Lower leg skin (tissue), 4 donors: ENCODE measurements at regions not wholly inside any gene's neighbourhood (a gene's known extent, or its start where the extent isn't known, plus 50 kb on each side); places are given as distances from the start of the nearest gene placed in this dataset.

ENCODE experiments used
- DNase-seq, 2 donors: peaks; one replicate each; pipeline ENCODE4 v3.0.0-alpha.2; 2019; ENCODE audit warnings: low spot score in 2 of 2
- H3K4me3 ChIP-seq: fragments of 200-600 bp; sonication (generic); 2 replicates; pipeline ENCODE4 v1.5.1; 2017; ENCODE audit warnings: mild to moderate bottlenecking, low read depth; ENCODE audit not compliant: poor library complexity, severe bottlenecking
- POLR2A ChIP-seq, 2 donors: fragments of 450-650 bp; IDR thresholded peaks; one replicate each; pipeline ENCODE4 v1.6.1; 2016 to 2017; ENCODE audit warnings: antibody characterized with exemption in 2 of 2, mild to moderate bottlenecking in 1 of 2, moderate library complexity in 1 of 2
- WGBS, 2 donors: methylation state at CpG; one replicate each; pipeline ENCODE4 v1.1.5; 2018; 5-methylcytosine and 5-hydroxymethylcytosine counted together
- intact Hi-C: fragments of 100-400 bp; cut with DNase I; formaldehyde crosslinking; loops from one replicate; pipeline ENCODE4 v1.15.0; 2023; ENCODE audit warnings: low total_unique reads
- TF ChIP-seq, protein P1 (sequence below), 3 donors: fragments of 450-650 bp; IDR thresholded peaks; one replicate each; pipeline ENCODE4 v1.5.1; 2016; ENCODE audit warnings: antibody characterized with exemption in 3 of 3, mild to moderate bottlenecking in 3 of 3, moderate library complexity in 2 of 3

DNA sequence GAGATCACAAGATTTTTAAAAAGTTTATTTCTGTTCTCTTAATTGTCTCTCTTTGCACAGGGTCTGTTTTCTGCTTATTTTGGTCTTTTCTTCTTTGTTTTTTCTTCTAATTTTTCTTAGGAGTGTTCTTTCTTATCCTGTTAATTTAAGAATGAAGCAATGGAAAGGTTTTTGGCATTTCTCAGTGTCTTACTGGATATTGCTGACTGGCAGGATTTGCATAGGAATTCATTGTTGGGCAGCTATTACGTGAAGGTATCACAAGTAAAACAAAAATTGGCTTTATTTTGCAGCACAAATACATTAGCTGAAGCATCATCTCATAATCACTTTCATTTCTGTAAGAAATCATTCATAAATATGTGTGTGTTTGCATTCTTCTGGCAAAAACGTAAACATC lies 566.9 kb upstream of the CDH6 start:
- H3K4me3 ChIP-seq: no peak overlapping the region
- TF ChIP-seq, protein P1, sequence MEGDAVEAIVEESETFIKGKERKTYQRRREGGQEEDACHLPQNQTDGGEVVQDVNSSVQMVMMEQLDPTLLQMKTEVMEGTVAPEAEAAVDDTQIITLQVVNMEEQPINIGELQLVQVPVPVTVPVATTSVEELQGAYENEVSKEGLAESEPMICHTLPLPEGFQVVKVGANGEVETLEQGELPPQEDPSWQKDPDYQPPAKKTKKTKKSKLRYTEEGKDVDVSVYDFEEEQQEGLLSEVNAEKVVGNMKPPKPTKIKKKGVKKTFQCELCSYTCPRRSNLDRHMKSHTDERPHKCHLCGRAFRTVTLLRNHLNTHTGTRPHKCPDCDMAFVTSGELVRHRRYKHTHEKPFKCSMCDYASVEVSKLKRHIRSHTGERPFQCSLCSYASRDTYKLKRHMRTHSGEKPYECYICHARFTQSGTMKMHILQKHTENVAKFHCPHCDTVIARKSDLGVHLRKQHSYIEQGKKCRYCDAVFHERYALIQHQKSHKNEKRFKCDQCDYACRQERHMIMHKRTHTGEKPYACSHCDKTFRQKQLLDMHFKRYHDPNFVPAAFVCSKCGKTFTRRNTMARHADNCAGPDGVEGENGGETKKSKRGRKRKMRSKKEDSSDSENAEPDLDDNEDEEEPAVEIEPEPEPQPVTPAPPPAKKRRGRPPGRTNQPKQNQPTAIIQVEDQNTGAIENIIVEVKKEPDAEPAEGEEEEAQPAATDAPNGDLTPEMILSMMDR (IDR thresholded peaks at IDR 0.05): no peak
- TF ChIP-seq POLR2A (IDR thresholded peaks at IDR 0.05): no peak
- DNase-seq: no peak
- WGBS, 2 donors: 73 to 77% methylated on average over 2 of the region's 2 CpGs
- intact Hi-C loops: no loop called here

- DNase-seq: no peak
- no peak for TF ChIP-seq POLR2A (IDR thresholded peaks at IDR 0.05)
- TF ChIP-seq, protein P1 (IDR thresholded peaks at IDR 0.05): no peak
- no peak overlapping the region for H3K4me3 ChIP-seq
- intact Hi-C loops: no loop called here
- 76 to 85% methylated on average over 2 of the region's 2 CpGs for WGBS, 2 donors
These were observed 572.9 kb upstream of the CDH6 start for GRCh38 chr5:30620481-30621085.

- no peak overlapping the region for H3K4me3 ChIP-seq
- WGBS, 2 donors: 84 to 85% methylated on average over 3 of the region's 3 CpGs
- intact Hi-C loops: no loop called here
- no peak for DNase-seq
- TF ChIP-seq POLR2A (IDR thresholded peaks at IDR 0.05): no peak
- TF ChIP-seq, protein P1 (IDR thresholded peaks at IDR 0.05): no peak
These were observed 585.0 kb upstream of the CDH6 start for GRCh38 chr5:30608501-30608900.

DNA sequence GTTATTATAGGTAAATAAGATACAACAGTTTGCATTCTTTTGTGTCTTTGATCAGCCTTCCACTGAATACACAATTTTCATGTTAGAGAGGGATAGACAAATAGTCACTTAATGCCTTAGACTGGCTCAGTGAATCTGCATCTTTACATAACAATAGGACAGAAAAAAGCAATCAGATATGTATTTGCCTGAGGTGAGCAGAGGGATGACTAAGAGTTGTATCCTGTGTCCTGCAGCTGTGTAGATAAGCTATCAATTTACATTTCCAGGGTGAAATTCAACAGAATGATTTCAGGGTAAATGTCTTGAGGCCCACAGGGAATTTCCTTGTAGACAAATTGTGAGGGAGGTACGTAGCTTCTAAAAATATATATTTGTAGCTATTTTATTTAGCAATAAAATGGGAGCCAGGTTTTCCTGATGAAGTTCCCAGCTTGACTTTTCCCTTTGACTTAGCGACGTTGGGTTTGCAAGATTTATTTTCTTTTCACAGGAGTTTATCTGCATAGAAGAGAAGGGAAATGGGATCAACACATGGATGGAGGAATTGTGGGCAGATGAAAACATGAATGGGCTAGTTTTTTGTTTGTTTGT lies 586.1 kb upstream of the CDH6 start:
- no peak for DNase-seq
- WGBS, 2 donors: 50 to 54% methylated on average over 3 of the region's 3 CpGs
- no peak overlapping the region for H3K4me3 ChIP-seq
- intact Hi-C loops: no loop called here
- TF ChIP-seq POLR2A (IDR thresholded peaks at IDR 0.05): no peak
- TF ChIP-seq, protein P1 (IDR thresholded peaks at IDR 0.05): no peak

DNA sequence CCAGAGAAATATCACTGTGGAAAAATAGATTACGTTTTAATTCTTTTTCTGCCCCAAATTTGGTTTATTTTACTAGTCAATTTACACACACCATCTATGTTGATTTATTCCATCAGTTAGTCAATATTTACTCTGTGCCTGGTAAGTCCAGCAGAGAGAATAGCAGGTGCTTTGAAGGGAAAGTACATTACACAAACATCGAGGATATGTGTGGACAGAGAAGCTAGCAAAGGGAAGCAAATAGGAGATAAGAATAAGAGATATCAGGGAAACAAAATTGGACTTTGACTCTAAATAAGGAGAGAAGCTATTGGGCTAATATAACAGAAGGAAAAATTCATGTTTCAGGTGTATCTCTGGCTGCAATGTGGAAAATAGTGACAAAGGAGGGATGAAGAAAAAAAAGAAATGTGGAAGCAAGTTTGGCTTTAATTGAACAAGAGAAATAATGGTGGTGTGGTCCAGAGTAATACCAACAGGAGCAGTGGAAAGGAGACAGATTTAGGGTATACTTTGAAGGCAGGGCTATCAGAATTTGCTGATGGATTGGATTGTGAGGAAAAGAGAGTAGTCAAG lies 587.7 kb upstream of the CDH6 start:
- 82 to 89% methylated on average over 2 of the region's 2 CpGs for WGBS, 2 donors
- TF ChIP-seq POLR2A (IDR thresholded peaks at IDR 0.05): no peak
- TF ChIP-seq, protein P1 (IDR thresholded peaks at IDR 0.05): no peak
- DNase-seq: no peak
- no peak overlapping the region for H3K4me3 ChIP-seq
- intact Hi-C loops: no loop called here
